Prostate gland (tissue), 2 donors: ENCODE measurements at regions not wholly inside any gene's neighbourhood (a gene's known extent, or its start where the extent isn't known, plus 50 kb on each side); places are given as distances from the start of the nearest gene placed in this dataset.

Source experiments
- CTCF ChIP-seq, 4 experiments: fragments of 200-600 bp in 2 of 4; fragments of 450-650 bp in 2 of 4; sonication (generic) in 2 of 4; IDR thresholded peaks; 1 replicate in 3 of 4; 2 replicates in 1 of 4; pipeline ENCODE4 v1.5.1; 2016 to 2019; ENCODE audit warnings: antibody characterized with exemption in 4 of 4, mild to moderate bottlenecking in 2 of 4, moderate library complexity in 2 of 4
- POLR2A ChIP-seq: fragments of 450-650 bp; IDR thresholded peaks from one replicate; pipeline ENCODE4 v1.6.1; 2016; ENCODE audit warnings: antibody characterized with exemption, mild to moderate bottlenecking
- POLR2AphosphoS5 ChIP-seq: sonication (generic); formaldehyde crosslinking; IDR thresholded peaks from one replicate; pipeline ENCODE4 v1.6.1; 2017; ENCODE audit warnings: antibody characterized with exemption

- TF ChIP-seq POLR2AphosphoS5 (peak; percentile 76), CTCF (IDR thresholded peaks at IDR 0.05) (no peak), POLR2A (no peak)
Observed at GRCh38 chr11:95589893-95590612, 199.5 kb downstream of the FAM76B start.
